GM18951 (cell line): ENCODE measurements at regions not wholly inside any gene's neighbourhood (a gene's known extent, or its start where the extent isn't known, plus 50 kb on each side); places are given as distances from the start of the nearest gene placed in this dataset.

Experiments used
- POLR2A ChIP-seq: IDR thresholded peaks from 4 replicates; pipeline ENCODE4 v1.6.1; 2011; ENCODE audit warnings: mild to moderate bottlenecking; ENCODE audit not compliant: insufficient read length, insufficient read depth; ENCODE audit errors: extremely low read depth
- in situ Hi-C: fragments of 300-500 bp; cut with MboI; formaldehyde crosslinking; loops from one replicate; pipeline ENCODE4 v1.12.0; 2022; ENCODE audit warnings: low sequenced_read_pairs, mixed read lengths, inconsistent platforms; ENCODE audit not compliant: unreplicated experiment

- TF ChIP-seq POLR2A, result no peak
- in situ Hi-C loops, result no loop called here
These were observed 781.2 kb upstream of the GRM7 start for GRCh38 chr3:6079561-6080179.

DNA sequence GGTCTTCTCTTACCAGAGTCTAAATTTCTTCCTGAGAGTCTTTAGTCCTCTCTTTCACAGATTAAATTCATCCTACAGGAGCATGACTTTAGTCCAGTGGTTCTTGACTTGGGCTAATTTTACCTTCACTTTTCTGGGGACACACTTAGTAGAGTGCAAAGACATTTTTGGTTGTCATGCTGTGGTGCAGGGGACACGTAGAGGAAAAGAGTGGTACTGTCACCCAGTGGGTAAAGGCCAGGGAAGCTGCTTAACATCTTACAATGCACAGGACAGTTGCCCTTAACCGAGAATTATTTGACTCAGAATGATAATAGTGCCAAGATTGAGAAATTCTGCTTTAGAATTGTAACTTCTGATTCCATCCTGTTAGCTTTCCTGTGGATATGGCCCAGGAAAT lies 772.5 kb upstream of the GRM7 start:
- TF ChIP-seq POLR2A, result no peak
- in situ Hi-C loops, result no loop called here

DNA sequence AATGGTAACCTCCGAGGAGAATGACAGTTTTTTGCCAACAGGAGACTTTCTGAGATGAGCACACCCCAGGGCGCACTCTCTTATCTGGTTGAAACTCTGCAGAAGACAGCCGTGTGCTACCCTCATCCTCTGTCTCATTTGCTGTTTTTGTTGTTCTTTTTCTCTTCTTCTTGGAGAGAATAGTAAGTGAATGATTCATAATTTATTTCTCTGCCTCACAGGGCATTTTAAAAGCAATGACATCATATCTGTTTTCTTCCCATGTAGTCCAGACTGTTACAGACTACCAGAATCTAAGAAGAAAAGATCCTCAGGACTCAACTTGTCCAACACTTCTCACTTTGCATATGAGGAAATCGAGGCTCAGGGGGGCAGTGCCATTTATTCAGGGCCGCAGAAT lies 771.1 kb upstream of the GRM7 start:
- in situ Hi-C loops, result no loop called here
- TF ChIP-seq POLR2A, result no peak

DNA sequence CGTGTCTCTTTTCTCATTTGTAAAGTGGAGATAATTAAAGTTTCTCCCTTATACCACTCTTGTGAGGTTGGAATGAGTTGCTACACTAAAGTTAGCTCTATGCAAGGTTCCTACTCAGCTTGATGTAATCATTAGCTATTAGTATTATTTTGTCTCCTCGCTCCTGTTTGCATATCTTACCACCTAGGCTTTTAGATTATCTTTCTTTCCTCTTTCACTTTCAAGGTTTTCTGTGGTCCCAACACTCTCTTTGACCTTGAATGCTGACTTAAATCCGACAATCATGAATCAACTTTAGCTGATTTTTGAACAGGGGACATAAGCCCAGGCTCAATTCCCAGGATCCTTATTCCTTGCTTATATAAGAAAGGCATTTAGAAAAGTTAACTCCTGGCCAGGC lies 769.7 kb upstream of the GRM7 start:
- in situ Hi-C loops, result no loop called here
- TF ChIP-seq POLR2A, result no peak

GRCh38 chr3:6095006-6095405 lies 765.9 kb upstream of the GRM7 start:
- in situ Hi-C loops, result no loop called here
- no peak for TF ChIP-seq POLR2A

- in situ Hi-C loops, result no loop called here
- no peak for TF ChIP-seq POLR2A
These were observed 763.9 kb upstream of the GRM7 start for GRCh38 chr3:6097021-6097420.

- TF ChIP-seq POLR2A, result no peak
- in situ Hi-C loops, result no loop called here
These were observed 763.4 kb upstream of the GRM7 start for GRCh38 chr3:6097556-6097955.

DNA sequence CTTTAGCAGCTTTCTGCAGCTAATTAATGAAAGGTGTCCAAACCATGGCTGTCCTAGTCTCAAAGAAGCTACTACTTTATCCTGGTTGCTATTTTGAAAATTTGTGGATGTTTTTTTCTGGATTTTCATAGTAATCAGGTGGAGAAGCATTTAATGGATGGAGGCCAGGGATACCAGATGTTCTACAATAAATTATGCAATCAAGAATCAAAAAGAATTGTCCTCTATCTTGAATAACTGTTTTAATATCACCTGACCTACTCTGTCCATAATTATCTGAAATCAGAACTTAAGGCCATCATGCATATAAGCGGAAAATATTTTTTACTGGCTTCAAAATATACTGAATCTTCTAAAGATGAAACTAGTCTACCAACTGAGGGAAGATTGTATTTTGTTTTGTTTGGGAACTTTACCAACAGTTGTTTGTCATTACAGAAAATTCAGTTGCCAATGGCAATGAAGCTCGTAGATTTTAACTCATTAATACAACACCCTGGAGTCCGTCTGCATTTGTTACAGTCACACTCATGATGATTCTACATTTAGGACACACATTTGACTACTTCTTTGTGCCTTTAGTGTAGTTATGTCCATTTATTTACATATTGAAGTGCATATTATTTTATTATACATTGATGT lies 762.3 kb upstream of the GRM7 start:
- no peak for TF ChIP-seq POLR2A
- in situ Hi-C loops, result no loop called here

DNA sequence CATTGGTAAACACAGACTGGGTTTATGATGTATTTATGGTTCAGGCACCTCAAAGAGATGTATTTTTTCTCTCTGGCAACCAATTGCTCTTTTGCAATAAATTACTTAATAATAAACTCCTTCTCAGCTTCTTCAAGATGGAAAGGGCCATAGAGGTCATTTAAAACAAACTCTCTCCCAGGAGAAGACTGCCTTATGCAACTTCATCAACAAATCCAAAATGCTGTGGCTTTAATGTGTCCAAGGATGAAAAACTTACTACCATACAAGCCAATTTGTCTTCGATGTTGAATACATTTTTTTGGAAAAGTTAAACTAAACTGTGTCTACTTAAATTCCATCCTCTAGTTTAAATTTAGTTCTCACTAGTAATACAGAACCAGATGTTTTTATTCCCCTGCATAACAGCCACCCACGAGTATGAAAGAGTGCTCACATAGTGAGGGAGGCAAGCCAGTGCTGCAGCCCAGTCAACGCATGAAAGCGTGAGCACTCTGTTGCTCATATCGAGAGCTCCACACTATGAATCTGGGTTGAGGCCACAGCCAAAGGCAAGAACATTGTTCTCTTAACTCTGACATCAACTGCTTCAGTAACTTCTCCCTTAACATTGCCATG lies 761.3 kb upstream of the GRM7 start:
- no peak for TF ChIP-seq POLR2A
- in situ Hi-C loops, result no loop called here

DNA sequence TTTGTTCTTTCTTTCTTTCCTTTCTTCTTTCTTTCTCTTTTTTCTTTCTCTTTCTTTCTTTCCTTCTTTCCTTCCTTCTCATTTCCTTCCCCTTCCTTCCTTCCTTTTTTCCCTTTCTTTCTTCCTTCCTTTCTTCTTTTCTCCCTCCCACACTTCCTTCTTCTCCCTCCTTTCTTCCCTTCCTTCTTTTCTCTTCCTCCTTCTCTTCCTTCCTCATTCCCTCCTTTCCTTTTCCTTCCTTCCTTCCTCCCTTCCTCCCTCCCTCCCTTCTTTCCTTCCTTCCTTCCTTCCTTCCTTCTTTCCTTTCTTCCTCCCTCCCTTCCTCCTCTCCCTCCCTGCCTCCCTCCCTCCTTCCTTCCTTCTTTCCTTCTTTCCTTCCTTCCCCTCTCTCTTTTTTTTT lies 755.7 kb upstream of the GRM7 start:
- TF ChIP-seq POLR2A, result no peak
- in situ Hi-C loops, result no loop called here

DNA sequence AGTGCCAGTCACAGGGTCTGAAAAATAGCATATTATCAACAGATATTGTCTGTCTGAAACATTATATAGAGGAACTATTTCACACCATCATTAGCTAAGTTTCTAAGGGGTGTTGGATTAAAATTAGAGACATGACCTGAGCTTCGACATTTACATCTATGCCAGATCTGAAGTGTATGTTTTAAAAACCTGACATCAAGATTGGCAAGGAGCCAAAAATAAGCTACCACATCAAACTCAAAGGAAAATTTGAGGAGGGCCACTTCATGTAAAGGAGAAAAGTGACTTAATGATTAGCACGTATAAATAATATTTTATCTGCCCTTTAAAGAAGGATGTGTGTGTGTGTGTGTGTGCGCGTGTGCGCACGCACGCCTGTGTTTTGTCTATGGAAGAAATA lies 752.0 kb upstream of the GRM7 start:
- in situ Hi-C loops, result no loop called here
- no peak for TF ChIP-seq POLR2A

- TF ChIP-seq POLR2A, result no peak
- in situ Hi-C loops, result no loop called here
These were observed 750.5 kb upstream of the GRM7 start for GRCh38 chr3:6110451-6110850.

DNA sequence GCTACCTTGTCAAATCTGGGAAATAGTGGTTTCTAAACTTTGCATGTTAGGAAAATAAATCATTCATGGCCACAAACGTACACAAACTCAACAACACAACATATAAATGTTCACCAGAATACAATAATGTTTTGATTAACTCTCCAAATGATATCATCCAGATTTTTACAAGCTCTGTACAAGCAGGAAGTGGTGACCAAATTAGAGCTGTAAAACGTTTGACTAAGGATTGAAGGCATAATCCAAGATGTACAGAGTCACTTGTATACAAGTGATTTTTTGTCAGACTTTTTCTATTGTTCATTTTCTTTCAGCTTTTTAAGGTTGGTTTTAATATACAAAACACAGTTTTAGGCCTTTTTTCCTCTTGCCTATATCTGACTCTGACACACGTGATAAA lies 748.4 kb upstream of the GRM7 start:
- in situ Hi-C loops, result no loop called here

GRCh38 chr3:6113338-6113737 lies 747.6 kb upstream of the GRM7 start:
- in situ Hi-C loops, result no loop called here
- TF ChIP-seq POLR2A, result no peak

More for the DNA sequence above, 748.4 kb upstream of the GRM7 start:
- TF ChIP-seq POLR2A, result no peak
